K562 (cell line): ENCODE measurements at regions not wholly inside any gene's neighbourhood (a gene's known extent, or its start where the extent isn't known, plus 50 kb on each side); places are given as distances from the start of the nearest gene placed in this dataset.

Experiments
- ATAC-seq: fragments of 200-7000 bp; cut with Tn5 transposase; 3 replicates; pipeline ENCODE4 v1.9.1; 2020; ENCODE audit warnings: moderate library complexity
- BruUV-seq: library from RNA; stranded (reverse); fragments of 400-500 nt; replicated peaks from 2 replicates; lab custom pipeline; 2021; lab: Mats Ljungman, UMichigan
- CTCF ChIA-PET: fragments of 300-600 bp; formaldehyde crosslinking; extraction: SDS; loops from one replicate; lab custom pipeline; 2021; ENCODE audit warnings: low intra/inter-chr PET ratio; lab: Yijun Ruan, JAX
- POLR2A ChIA-PET: fragments of 300-600, 350-650 bp; sonication (Branson Sonifier 250); formaldehyde crosslinking; extraction: SDS; loops from one replicate; lab custom pipeline; 2021; ENCODE audit warnings: antibody characterized with exemption, inconsistent platforms; lab: Yijun Ruan, JAX
- DNase-seq, 4 experiments: peaks; one replicate each; pipeline versions ENCODE4 v3.0.0 to v3.0.0-alpha.2; 2011 to 2018; ENCODE audit warnings: low spot score in 3 of 4, mixed read lengths in 3 of 4; ENCODE audit errors: extremely low read depth in 1 of 4
- FAIRE-seq: peaks from 2 replicates; lab custom pipeline; 2011; peaks lifted over from hg19 to GRCh38; lab: Jason Lieb, UNC
- H2AFZ ChIP-seq: 2 replicates; pipeline ENCODE4 v1.6.0; 2011; ENCODE audit warnings: low read depth, low read length, control low read depth, inconsistent platforms
- H3K27ac ChIP-seq: fragments of 200-600 bp; 3 replicates; pipeline ENCODE4 v1.8.0; 2011; ENCODE audit warnings: low read depth, mild to moderate bottlenecking, control low read depth, inconsistent platforms, low read length, moderate library complexity, mixed read lengths; ENCODE audit errors: extremely low read depth
- H3K27me3 ChIP-seq, 2 experiments: fragments of 300-600 bp in 1 of 2; 2 replicates in 1 of 2; 3 replicates in 1 of 2; pipeline versions ENCODE4 v1.6.0 to v1.8.0; 2011; ENCODE audit warnings: inconsistent platforms in 2 of 2, low read length in 2 of 2, mild to moderate bottlenecking in 1 of 2, mixed read lengths in 1 of 2, moderate library complexity in 1 of 2; ENCODE audit not compliant: control insufficient read depth in 2 of 2, insufficient read depth in 2 of 2
- H3K36me3 ChIP-seq: fragments of 300-600 bp; 3 replicates; pipeline ENCODE4 v1.8.0; 2011; ENCODE audit warnings: mild to moderate bottlenecking, low read length, inconsistent platforms; ENCODE audit not compliant: control insufficient read depth, insufficient read depth
- H3K4me1 ChIP-seq, 2 experiments: fragments of 200-600 bp in 1 of 2; replicated peaks in 1 of 2; 2 replicates in 1 of 2; 3 replicates in 1 of 2; pipeline versions ENCODE4 v1.5.1 to v1.8.0; 2011; ENCODE audit warnings: inconsistent platforms in 2 of 2, low read length in 2 of 2, mild to moderate bottlenecking in 1 of 2, mixed read lengths in 1 of 2, moderate library complexity in 1 of 2; ENCODE audit not compliant: control insufficient read depth in 2 of 2, insufficient read depth in 2 of 2
- H3K4me2 ChIP-seq: 2 replicates; pipeline ENCODE4 v1.6.1; 2011; ENCODE audit warnings: low read length, control low read depth, inconsistent platforms, mixed read lengths; ENCODE audit not compliant: insufficient read depth
- H3K4me3 ChIP-seq: fragments of 200-600 bp; sonication (generic), shearing (Covaris generic); 2 replicates; pipeline ENCODE4 v1.5.1; 2016; ENCODE audit warnings: control low read depth, inconsistent platforms
- H3K79me2 ChIP-seq: fragments of 200-600 bp; 3 replicates; pipeline ENCODE4 v1.8.0; 2011; ENCODE audit warnings: low read length, inconsistent platforms; ENCODE audit not compliant: control insufficient read depth, insufficient read depth
- H3K9ac ChIP-seq, 2 experiments: 2 replicates each; pipeline versions ENCODE4 v1.6.0 to v1.6.1; 2011; ENCODE audit warnings: low read depth in 2 of 2, low read length in 2 of 2, control low read depth in 1 of 2, inconsistent platforms in 1 of 2, mild to moderate bottlenecking in 1 of 2, mixed read lengths in 1 of 2; ENCODE audit not compliant: insufficient read depth in 1 of 2
- H3K9me1 ChIP-seq: one replicate; pipeline ENCODE4 v1.6.0; 2011; ENCODE audit warnings: inconsistent platforms, mild to moderate bottlenecking, low read length, moderate library complexity; ENCODE audit not compliant: control insufficient read depth, insufficient read depth
- H3K9me3 ChIP-seq: replicated peaks from 2 replicates; pipeline ENCODE4 v1.5.1; 2011; ENCODE audit warnings: low read depth, low read length, inconsistent platforms; ENCODE audit not compliant: control insufficient read depth, insufficient read depth
- H4K20me1 ChIP-seq: replicated peaks from 2 replicates; pipeline ENCODE4 v1.6.1; 2011; ENCODE audit warnings: low read length, inconsistent platforms, mixed read lengths; ENCODE audit not compliant: control insufficient read depth, insufficient read depth
- JUN ChIP-seq, 2 experiments: sonication (generic) in 1 of 2; formaldehyde crosslinking in 1 of 2; IDR thresholded peaks; 2 replicates each; pipeline versions ENCODE4 v1.6.1 to v1.8.0; 2012 to 2022; ENCODE audit warnings: borderline replicate concordance in 2 of 2, mild to moderate bottlenecking in 2 of 2, improper control_type of control experiment in 1 of 2, low read depth in 1 of 2, low read length in 1 of 2, missing genetic modification reagents in 1 of 2
- MCM2 ChIP-seq: fragments of 450-650 bp; IDR thresholded peaks from 2 replicates; pipeline ENCODE4 v1.6.1; 2017; ENCODE audit warnings: low read depth, mild to moderate bottlenecking
- PHTF2 ChIP-seq: fragments of 250-450 bp; sonication (Bioruptor Pico); IDR thresholded peaks from 2 replicates; pipeline ENCODE4 v1.5.0; 2021; ENCODE audit warnings: mild to moderate bottlenecking
- PRDM10 ChIP-seq: fragments of 450-650 bp; IDR thresholded peaks from 2 replicates; pipeline ENCODE4 v1.6.1; 2018; ENCODE audit not compliant: partially characterized antibody
- ZBTB8A ChIP-seq: fragments of 450-650 bp; IDR thresholded peaks from 2 replicates; pipeline ENCODE4 v1.6.1; 2018; ENCODE audit warnings: mild to moderate bottlenecking, moderate library complexity; ENCODE audit not compliant: partially characterized antibody
- ZNF445 ChIP-seq: fragments of 250-450 bp; sonication (Bioruptor Pico); IDR thresholded peaks from 2 replicates; pipeline ENCODE4 v1.4.0; 2020; ENCODE audit warnings: low read depth, mild to moderate bottlenecking, moderate library complexity
- in situ Hi-C: fragments of 300-500 bp; cut with MboI; formaldehyde crosslinking; loops from 4 replicates; pipeline ENCODE4 v1.15.0; 2018; ENCODE audit warnings: inconsistent platforms, mixed read lengths
- intact Hi-C: fragments of 100-400 bp; cut with micrococcal nuclease; formaldehyde crosslinking; loops from 2 replicates; pipeline ENCODE4 v1.14.2; 2022

GRCh38 chr1:82214606-82215005 lies 413.9 kb downstream of the ADGRL2 start:
- Histone ChIP-seq H3K27ac (no peak overlapping the region), H3K4me3 (no peak overlapping the region), H3K9me1 (no peaks in the 10 kb centered on the region), H3K27me3 (no peaks in the 10 kb centered on the region), H3K9ac (no peak overlapping the region), H3K4me1 (no peaks in the 10 kb centered on the region), H3K4me2 (no peak overlapping the region), H4K20me1 (no peaks in the 10 kb centered on the region), H2AFZ (no peak overlapping the region)
- intact Hi-C loops (no loop called here), in situ Hi-C loops (no loop called here)
- no TSS peak for BruUV-seq
- POLR2A ChIA-PET: interaction anchor here (0.6 kb wide), 1 partner anchor 9 kb away, joined by 3 read pairs; no protein-coding TSS in a partner anchor
- no peak for ATAC-seq
- TF ChIP-seq ZNF445 (CRISPR knock-in tag) (no peak), PHTF2 (CRISPR knock-in tag) (no peak), MCM2 (no peak), JUN (IDR thresholded peaks at IDR 0.05; ENCODE audit: borderline replicate concordance, low read depth, low read length) (no peak), JUN (CRISPR knock-in tag; IDR thresholded peaks at IDR 0.05; ENCODE audit: borderline replicate concordance) (no peak), PRDM10 (no peak), ZBTB8A (no peak)
- TF ChIP-seq, all 486 proteins: peak for 0
- FAIRE-seq: no peak
- no peak for DNase-seq
- CTCF ChIA-PET: no interaction called here
- Histone ChIP-seq H3K79me2 (no peaks in the 10 kb centered on the region), H3K36me3 (no peaks in the 10 kb centered on the region), H3K9me3 (no peaks in the 10 kb centered on the region)
